ENCODE measurements at regions not wholly inside any gene's neighbourhood (a gene's known extent, or its start where the extent isn't known, plus 50 kb on each side); places are given as distances from the start of the nearest gene placed in this dataset.

- no peaks in the 10 kb centered on the region for H3K23me2 ChIP-seq (ENCODE audit: insufficient read length, low read depth, low read length, poor library complexity, severe bottlenecking)
- no peaks in the 10 kb centered on the region for H3K27me3 ChIP-seq (ENCODE audit: insufficient read depth, low read length)
- no peak overlapping the region for H3K4me2 ChIP-seq (ENCODE audit: insufficient read depth, insufficient read length, low read length)
- no peak overlapping the region for H3K27ac Mint-ChIP-seq
- H2BK5ac ChIP-seq (ENCODE audit: insufficient read length, low read length): no peak overlapping the region
- H4K5ac ChIP-seq (ENCODE audit: insufficient read length, low read depth, low read length): no peak overlapping the region
- no peak overlapping the region for H3K18ac ChIP-seq (ENCODE audit: insufficient read length, low read depth, low read length)
- H3K4me3 Mint-ChIP-seq: no peak overlapping the region
- no peaks in the 10 kb centered on the region for H3K79me2 ChIP-seq (ENCODE audit: insufficient read depth, low read length)
- H2AFZ ChIP-seq (ENCODE audit: low read length): no peak overlapping the region
- no peak overlapping the region for H3K14ac ChIP-seq (ENCODE audit: insufficient read depth, low read length)
- H2BK120ac ChIP-seq (ENCODE audit: low read depth, low read length, poor library complexity, severe bottlenecking): no peak overlapping the region
- no peak overlapping the region for H3T11ph ChIP-seq (ENCODE audit: low read length)
- H3K27ac ChIP-seq (ENCODE audit: insufficient read length, low read depth, low read length): no peak overlapping the region
- H2AK5ac ChIP-seq (ENCODE audit: insufficient read length, low read length): no peak overlapping the region
- H3K9me3 Mint-ChIP-seq: peaks cover 25 to 34% of the 10 kb centered on the region in 2 experiments
- peaks cover 28 to 47% (median 35%) of the 10 kb centered on the region in 3 experiments for H3K36me3 Mint-ChIP-seq (ENCODE audit: insufficient read depth in 1 of 3, low read depth in 3 of 3)
- H3K56ac ChIP-seq (ENCODE audit: insufficient read length, low read depth, low read length): no peak overlapping the region
- no peak for TF ChIP-seq CTCF (conservative IDR thresholded peaks at IDR 0.05)
- no peak for DNase-seq
- WGBS (ENCODE audit: extremely low coverage, insufficient read length, low lambda C conversion rate): no CpG with 5 or more reads among the region's 1 CpG
- H3K23ac ChIP-seq (ENCODE audit: insufficient read length, low read depth, low read length): no peak overlapping the region
- H2BK12ac ChIP-seq (ENCODE audit: insufficient read length, low read depth, low read length): no peak overlapping the region
- H4K20me1 ChIP-seq (ENCODE audit: control insufficient read depth, insufficient read depth, insufficient read length): no peaks in the 10 kb centered on the region
- H3K4me1 Mint-ChIP-seq: peaks cover 4 to 5% of the 10 kb centered on the region in 2 experiments
- H3K27me3 Mint-ChIP-seq (ENCODE audit: low read depth): no peaks in the 10 kb centered on the region
- no peak overlapping the region for H3K4ac ChIP-seq (ENCODE audit: low read depth, low read length)
- H2BK15ac ChIP-seq (ENCODE audit: low read depth, low read length): no peak overlapping the region
- no peaks in the 10 kb centered on the region for H3K4me1 ChIP-seq (ENCODE audit: insufficient read depth, low read length)
- no peak overlapping the region for H4K8ac ChIP-seq (replicated peaks; ENCODE audit: insufficient read length, low read depth, low read length)
- H4K91ac ChIP-seq (ENCODE audit: insufficient read length, low read depth, low read length): no peak overlapping the region
- H3K9ac ChIP-seq (ENCODE audit: extremely low read depth, insufficient read length, low read length): no peak overlapping the region
- no peaks in the 10 kb centered on the region for H3K79me1 ChIP-seq (ENCODE audit: insufficient read depth, low read depth, low read length, poor library complexity, severe bottlenecking)
- no peaks in the 10 kb centered on the region for H3K9me3 ChIP-seq (ENCODE audit: control insufficient read depth, low read depth, low read length)
- H2BK20ac ChIP-seq (ENCODE audit: low read depth, low read length, poor library complexity, severe bottlenecking): no peak overlapping the region
Observed at GRCh38 chr13:58142952-58143351, 511.4 kb downstream of the PCDH17 start.
